ENCODE measurements at regions not wholly inside any gene's neighbourhood (a gene's known extent, or its start where the extent isn't known, plus 50 kb on each side); places are given as distances from the start of the nearest gene placed in this dataset.

GRCh38 chr6:168248148-168248620 lies 71.4 kb downstream of the DACT2 start:
- no peak overlapping the region for H3K4me3 ChIP-seq (ENCODE audit: insufficient read depth, low read depth, low read length)
- in situ Hi-C loops (cut with MboI; ENCODE audit: low sequenced_read_pairs) (no loop called here), dilution Hi-C loops (cut with HindIII; ENCODE audit: low sequenced_read_pairs, unreplicated experiment) (no loop called here), intact Hi-C loops (cut with micrococcal nuclease) (no loop called here)
- no peak overlapping the region for H3K14ac ChIP-seq (replicated peaks; ENCODE audit: low read depth, low read length)
- H3K79me1 ChIP-seq (ENCODE audit: low read depth in 1 of 2, low read length in 2 of 2): no peaks in the 10 kb centered on the region
- no peak overlapping the region for H4K91ac ChIP-seq (ENCODE audit: insufficient read depth, low read depth, low read length)
- no peak overlapping the region for H2BK120ac ChIP-seq (ENCODE audit: low read depth, low read length)
- no peak overlapping the region for H3K56ac ChIP-seq (ENCODE audit: extremely low read depth, insufficient read depth, low read length)
- no TSS peak for BruUV-seq (replicated peaks)
- H3K9me3 ChIP-seq (ENCODE audit: control insufficient read depth, insufficient read depth, low read length): peaks cover 29% of the 10 kb centered on the region
- H3K23ac ChIP-seq (ENCODE audit: low read depth, low read length): no peak overlapping the region
- ChIA-PET CTCF (no interaction called here), POLR2A (ENCODE audit: unreplicated experiment) (no interaction called here)
- no peak overlapping the region for H3K18ac ChIP-seq (ENCODE audit: low read depth, low read length)
- no peak overlapping the region for H2BK15ac ChIP-seq (ENCODE audit: low read depth, low read length)
- no peak overlapping the region for H4K8ac ChIP-seq (ENCODE audit: low read depth in 2 of 2, low read length in 2 of 2)
- H2AK9ac ChIP-seq (replicated peaks; ENCODE audit: low read depth, low read length, poor library complexity): no peak overlapping the region
- no peak overlapping the region for H2BK5ac ChIP-seq (ENCODE audit: low read depth, low read length, poor library complexity, severe bottlenecking)
- WGBS, 2 experiments (ENCODE audit: extremely low coverage in 2 of 2, insufficient read length in 1 of 2): no CpG with 5 or more reads among the region's 9 CpGs
- H3K9me1 ChIP-seq (ENCODE audit: insufficient read depth, low read length): no peaks in the 10 kb centered on the region
- H3K4me1 ChIP-seq (ENCODE audit: control insufficient read depth, insufficient read depth, low read length): no peaks in the 10 kb centered on the region
- no peak overlapping the region for H3K9ac ChIP-seq (ENCODE audit: low read depth, low read length)
- TF ChIP-seq MAZ (IDR thresholded peaks at IDR 0.05; ENCODE audit: borderline replicate concordance, low read depth, low read length): no peak
- no peak for TF ChIP-seq RAD21 (IDR thresholded peaks at IDR 0.05; ENCODE audit: low read length)
- TF ChIP-seq RFX5 (IDR thresholded peaks at IDR 0.05; ENCODE audit: low read depth, low read length): no peak
- no peak for TF ChIP-seq MXI1 (IDR thresholded peaks at IDR 0.05; ENCODE audit: borderline replicate concordance, low read depth, low read length)
- TF ChIP-seq ELK1 (IDR thresholded peaks at IDR 0.05; ENCODE audit: borderline replicate concordance, low read depth, low read length): no peak
- no peak for TF ChIP-seq SMC3 (IDR thresholded peaks at IDR 0.05; ENCODE audit: low read depth, low read length)
- no peak for TF ChIP-seq POLR2A (IDR thresholded peaks at IDR 0.05; ENCODE audit: low read depth, low read length)
- TF ChIP-seq BHLHE40 (IDR thresholded peaks at IDR 0.05; ENCODE audit: low read depth, low read length): no peak
- no peak for TF ChIP-seq USF2 (IDR thresholded peaks at IDR 0.05; ENCODE audit: low read depth, low read length)
- TF ChIP-seq CEBPB (IDR thresholded peaks at IDR 0.05; ENCODE audit: low read depth, low read length): no peak
- TF ChIP-seq RCOR1 (IDR thresholded peaks at IDR 0.05; ENCODE audit: insufficient replicate concordance, low read length): no peak
- no peak for TF ChIP-seq MAFK (IDR thresholded peaks at IDR 0.05; ENCODE audit: low read depth, low read length)
- TF ChIP-seq CTCF (conservative IDR thresholded peaks at IDR 0.05; ENCODE audit: low read depth, low read length): no peak
- no peak for TF ChIP-seq FOS (IDR thresholded peaks at IDR 0.05; ENCODE audit: low read depth, low read length)
- no peak for ATAC-seq (ENCODE audit: low read depth)
- H4K5ac ChIP-seq (ENCODE audit: low read depth, low read length): no peak overlapping the region
- H4K20me1 ChIP-seq (ENCODE audit: insufficient read depth, low read length): no peaks in the 10 kb centered on the region
- H3K36me3 ChIP-seq (ENCODE audit: control insufficient read depth, insufficient read depth, low read length): no peaks in the 10 kb centered on the region
- DNase-seq: no peak
- H2BK20ac ChIP-seq (ENCODE audit: low read depth, low read length): no peak overlapping the region
- H2AFZ ChIP-seq (replicated peaks; ENCODE audit: low read length, poor library complexity): no peak overlapping the region
- no peak overlapping the region for H3K4me2 ChIP-seq (ENCODE audit: low read depth, low read length)
- H3K27ac ChIP-seq (ENCODE audit: insufficient read depth, low read length): no peak overlapping the region
- no peak overlapping the region for H2AK5ac ChIP-seq (ENCODE audit: low read depth, low read length)
- H3K27me3 ChIP-seq (ENCODE audit: control insufficient read depth, insufficient read depth, low read length): no peaks in the 10 kb centered on the region
- H3K4ac ChIP-seq (ENCODE audit: low read depth, low read length): no peak overlapping the region

Data from IMR-90 (cell line).